ENCODE measurements at regions not wholly inside any gene's neighbourhood (a gene's known extent, or its start where the extent isn't known, plus 50 kb on each side); places are given as distances from the start of the nearest gene placed in this dataset.

DNA sequence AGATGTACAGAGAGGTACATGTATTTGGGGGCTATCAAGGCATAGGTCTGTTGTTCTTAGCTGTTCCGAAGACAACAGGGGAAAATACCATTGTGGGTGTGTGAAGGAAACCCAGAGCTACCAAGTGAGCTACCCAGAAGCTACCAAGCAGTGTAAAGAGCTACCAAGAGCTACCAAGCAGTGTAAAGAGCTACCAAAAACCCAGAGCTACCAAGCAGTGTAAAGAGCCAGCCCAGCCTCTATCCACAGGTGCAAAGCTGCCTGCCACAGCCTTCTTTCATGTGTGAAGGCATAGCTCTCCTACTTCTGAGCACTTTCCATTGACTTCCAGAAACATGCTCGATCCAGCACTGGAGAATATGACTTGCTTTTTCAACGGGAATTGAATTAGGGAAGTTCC, 145.7 kb downstream of the AKAP11 start:
- TF ChIP-seq, protein P1, sequence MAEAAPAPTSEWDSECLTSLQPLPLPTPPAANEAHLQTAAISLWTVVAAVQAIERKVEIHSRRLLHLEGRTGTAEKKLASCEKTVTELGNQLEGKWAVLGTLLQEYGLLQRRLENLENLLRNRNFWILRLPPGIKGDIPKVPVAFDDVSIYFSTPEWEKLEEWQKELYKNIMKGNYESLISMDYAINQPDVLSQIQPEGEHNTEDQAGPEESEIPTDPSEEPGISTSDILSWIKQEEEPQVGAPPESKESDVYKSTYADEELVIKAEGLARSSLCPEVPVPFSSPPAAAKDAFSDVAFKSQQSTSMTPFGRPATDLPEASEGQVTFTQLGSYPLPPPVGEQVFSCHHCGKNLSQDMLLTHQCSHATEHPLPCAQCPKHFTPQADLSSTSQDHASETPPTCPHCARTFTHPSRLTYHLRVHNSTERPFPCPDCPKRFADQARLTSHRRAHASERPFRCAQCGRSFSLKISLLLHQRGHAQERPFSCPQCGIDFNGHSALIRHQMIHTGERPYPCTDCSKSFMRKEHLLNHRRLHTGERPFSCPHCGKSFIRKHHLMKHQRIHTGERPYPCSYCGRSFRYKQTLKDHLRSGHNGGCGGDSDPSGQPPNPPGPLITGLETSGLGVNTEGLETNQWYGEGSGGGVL (CRISPR knock-in tag; IDR thresholded peaks at IDR 0.05): no peak
- TF ChIP-seq ZNF274 (IDR thresholded peaks at IDR 0.05; ENCODE audit: borderline replicate concordance, low read depth, low read length) (no peak), HDGF (IDR thresholded peaks at IDR 0.05) (no peak), CHCHD3 (CRISPR knock-in tag; IDR thresholded peaks at IDR 0.05) (no peak), FOXM1 (IDR thresholded peaks at IDR 0.05; ENCODE audit: low read depth) (no peak), FOXM1 (CRISPR knock-in tag; IDR thresholded peaks at IDR 0.05; ENCODE audit: low read depth) (no peak), SREBF1 (IDR thresholded peaks at IDR 0.05; ENCODE audit: borderline replicate concordance, low read depth, low read length) (no peak), EHMT2 (IDR thresholded peaks at IDR 0.05) (no peak), POLR2A (conservative IDR thresholded peaks at IDR 0.05) (no peak), MCM3 (IDR thresholded peaks at IDR 0.05) (no peak)
- TF ChIP-seq, protein P2, sequence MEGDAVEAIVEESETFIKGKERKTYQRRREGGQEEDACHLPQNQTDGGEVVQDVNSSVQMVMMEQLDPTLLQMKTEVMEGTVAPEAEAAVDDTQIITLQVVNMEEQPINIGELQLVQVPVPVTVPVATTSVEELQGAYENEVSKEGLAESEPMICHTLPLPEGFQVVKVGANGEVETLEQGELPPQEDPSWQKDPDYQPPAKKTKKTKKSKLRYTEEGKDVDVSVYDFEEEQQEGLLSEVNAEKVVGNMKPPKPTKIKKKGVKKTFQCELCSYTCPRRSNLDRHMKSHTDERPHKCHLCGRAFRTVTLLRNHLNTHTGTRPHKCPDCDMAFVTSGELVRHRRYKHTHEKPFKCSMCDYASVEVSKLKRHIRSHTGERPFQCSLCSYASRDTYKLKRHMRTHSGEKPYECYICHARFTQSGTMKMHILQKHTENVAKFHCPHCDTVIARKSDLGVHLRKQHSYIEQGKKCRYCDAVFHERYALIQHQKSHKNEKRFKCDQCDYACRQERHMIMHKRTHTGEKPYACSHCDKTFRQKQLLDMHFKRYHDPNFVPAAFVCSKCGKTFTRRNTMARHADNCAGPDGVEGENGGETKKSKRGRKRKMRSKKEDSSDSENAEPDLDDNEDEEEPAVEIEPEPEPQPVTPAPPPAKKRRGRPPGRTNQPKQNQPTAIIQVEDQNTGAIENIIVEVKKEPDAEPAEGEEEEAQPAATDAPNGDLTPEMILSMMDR (IDR thresholded peaks at IDR 0.05 in 2 of 3, conservative IDR thresholded peaks at IDR 0.05 in 1 of 3; ENCODE audit: insufficient read depth in 2 of 3, low read depth in 1 of 3, low read length in 3 of 3): no peak

Measured in K562 (cell line).